ENCODE measurements at regions not wholly inside any gene's neighbourhood (a gene's known extent, or its start where the extent isn't known, plus 50 kb on each side); places are given as distances from the start of the nearest gene placed in this dataset.
"Not testable (repeated sequence)": the region's sequence is repeated elsewhere in the genome, so short reads cannot be mapped to it uniquely, and the experiment has no call there.

DNA sequence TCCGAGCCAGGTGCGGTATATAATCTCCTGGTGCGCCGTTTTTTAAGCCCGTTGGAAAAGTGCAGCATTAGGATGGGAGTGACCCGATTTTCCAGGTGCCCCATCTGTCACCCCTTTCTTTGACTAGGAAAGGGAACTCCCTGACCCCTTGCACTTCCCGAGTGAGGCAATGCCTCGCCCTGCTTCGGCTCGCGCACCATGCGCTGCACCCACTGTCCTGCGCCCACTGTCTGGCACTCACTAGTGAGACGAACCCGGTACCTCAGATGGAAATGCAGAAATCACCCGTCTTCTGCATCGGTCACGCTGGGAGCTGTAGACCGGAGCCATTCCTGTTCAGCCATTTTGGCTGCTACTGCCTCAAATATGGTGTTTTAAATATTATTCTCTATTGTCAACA lies 198.0 kb downstream of the MEIS1 start:
- H3K4me3 ChIP-seq; SMC1A ChIA-PET (ENCODE audit: uncharacterized antibody, unreplicated experiment); RAD21 ChIA-PET (ENCODE audit: unreplicated experiment); POLR2A ChIA-PET; H3K27me3 ChIP-seq (replicated peaks in 1 of 2; ENCODE audit: control insufficient read depth in 2 of 2, insufficient read depth in 2 of 2, low read length in 1 of 2); H3K79me2 ChIP-seq (ENCODE audit: control insufficient read depth, insufficient read depth, low read length); H3K4me2 ChIP-seq (ENCODE audit: control insufficient read depth, insufficient read depth); FAIRE-seq; H4K20me1 ChIP-seq (ENCODE audit: control insufficient read depth, insufficient read depth); CTCF ChIA-PET; H3K4me1 ChIP-seq (ENCODE audit: control insufficient read depth, insufficient read depth, low read length); H3K9me3 ChIP-seq (replicated peaks; ENCODE audit: control insufficient read depth, insufficient read depth, low read length); H3K36me3 ChIP-seq (ENCODE audit: control insufficient read depth in 2 of 2, insufficient read depth in 2 of 2, low read length in 1 of 2); H3K9ac ChIP-seq (ENCODE audit: control insufficient read depth, insufficient read depth, low read length); in situ Hi-C loops (cut with MboI); BruUV-seq (replicated peaks); intact Hi-C loops (cut with micrococcal nuclease; ENCODE audit: unreplicated experiment); DNase-seq (ENCODE audit: low read depth, low spot score); H3K27ac ChIP-seq (ENCODE audit: control insufficient read depth, insufficient read depth); H2AFZ ChIP-seq (ENCODE audit: control insufficient read depth, low read depth, low read length); ATAC-seq: not testable (repeated sequence)
- 79% methylated on average over 19 of the region's 19 CpGs for WGBS (ENCODE audit: insufficient coverage, insufficient replicate concordance, low lambda C conversion rate, missing lambda C conversion rate)

DNA sequence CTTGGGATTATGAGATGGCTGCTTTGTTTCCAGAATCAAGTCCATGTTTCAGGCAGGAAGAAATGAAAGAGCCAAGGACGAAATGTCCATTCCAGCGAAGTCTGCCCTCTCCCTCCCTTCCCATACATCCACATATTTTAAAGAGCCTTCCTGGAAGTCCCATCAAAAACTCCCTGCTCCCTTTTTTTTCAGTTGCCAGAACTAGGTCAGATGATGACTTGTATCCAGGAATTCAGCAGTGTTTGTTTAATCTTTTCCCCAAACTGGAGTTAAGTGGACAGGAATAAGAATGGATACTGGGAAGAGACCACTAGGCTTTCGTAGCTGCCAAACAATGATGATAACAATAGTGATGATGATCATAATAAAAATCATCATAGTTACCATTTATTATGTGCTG lies 198.7 kb downstream of the MEIS1 start:
- in situ Hi-C loops (cut with MboI) (no loop called here), intact Hi-C loops (cut with micrococcal nuclease; ENCODE audit: unreplicated experiment) (no loop called here)
- WGBS (ENCODE audit: insufficient coverage, insufficient replicate concordance, low lambda C conversion rate, missing lambda C conversion rate): 41% methylated on average over 3 of the region's 3 CpGs
- FAIRE-seq (no peak), DNase-seq (ENCODE audit: low read depth, low spot score) (no peak), ATAC-seq (no peak)
- H3K9me3 ChIP-seq (replicated peaks; ENCODE audit: control insufficient read depth, insufficient read depth, low read length): no peaks in the 10 kb centered on the region
- H3K27ac ChIP-seq (ENCODE audit: control insufficient read depth, insufficient read depth): no peak overlapping the region
- ChIA-PET SMC1A (ENCODE audit: uncharacterized antibody, unreplicated experiment) (no interaction called here), POLR2A (interaction anchor here (0.5 kb wide), 1 partner anchor 572 kb away, joined by 3 read pairs; no protein-coding TSS in a partner anchor), RAD21 (ENCODE audit: unreplicated experiment) (no interaction called here), CTCF (no interaction called here)
- no peaks in the 10 kb centered on the region for H3K4me1 ChIP-seq (ENCODE audit: control insufficient read depth, insufficient read depth, low read length)
- H2AFZ ChIP-seq (ENCODE audit: control insufficient read depth, low read depth, low read length): no peak overlapping the region
- no peaks in the 10 kb centered on the region for H3K79me2 ChIP-seq (ENCODE audit: control insufficient read depth, insufficient read depth, low read length)
- no peaks in the 10 kb centered on the region for H4K20me1 ChIP-seq (ENCODE audit: control insufficient read depth, insufficient read depth)
- H3K27me3 ChIP-seq (replicated peaks in 1 of 2; ENCODE audit: control insufficient read depth in 2 of 2, insufficient read depth in 2 of 2, low read length in 1 of 2): no peaks in the 10 kb centered on the region
- TF ChIP-seq BCL3 (IDR thresholded peaks at IDR 0.05; ENCODE audit: borderline replicate concordance, insufficient read depth, low read depth, low read length, poor library complexity, severe bottlenecking): no peak
- H3K9ac ChIP-seq (ENCODE audit: control insufficient read depth, insufficient read depth, low read length): no peak overlapping the region
- no peak overlapping the region for H3K4me2 ChIP-seq (ENCODE audit: control insufficient read depth, insufficient read depth)
- H3K4me3 ChIP-seq: no peak overlapping the region
- H3K36me3 ChIP-seq (ENCODE audit: control insufficient read depth in 2 of 2, insufficient read depth in 2 of 2, low read length in 1 of 2): no peaks in the 10 kb centered on the region
- BruUV-seq (replicated peaks): no TSS peak

Data from GM12878 (cell line).